Neural cell (in vitro differentiated cells): ENCODE measurements at regions not wholly inside any gene's neighbourhood (a gene's known extent, or its start where the extent isn't known, plus 50 kb on each side); places are given as distances from the start of the nearest gene placed in this dataset.

Experiments used
- H2AFZ ChIP-seq: fragments of 200-600, 300-800 bp; sonication (generic), shearing (Covaris generic); 2 replicates; pipeline ENCODE4 v1.6.0; 2014; ENCODE audit warnings: low read depth, mild to moderate bottlenecking, antibody characterized with exemption, low read length, moderate library complexity
- H3F3A ChIP-seq: fragments of 200-600 bp; shearing (Covaris generic); 2 replicates; pipeline ENCODE4 v1.6.1; 2016; ENCODE audit warnings: mild to moderate bottlenecking, moderate library complexity, mixed read lengths, antibody characterized with exemption, low read length; ENCODE audit not compliant: insufficient read depth, poor library complexity, severe bottlenecking
- H3K27ac ChIP-seq: fragments of 200-600, 300-800 bp; sonication (generic), shearing (Covaris generic); 2 replicates; pipeline ENCODE4 v1.5.1; 2014; ENCODE audit warnings: mild to moderate bottlenecking, low read length, moderate library complexity
- H3K27me3 ChIP-seq: fragments of 300-800, 200-600 bp; sonication (generic), shearing (Covaris generic); 2 replicates; pipeline ENCODE4 v1.6.0; 2014; ENCODE audit warnings: mild to moderate bottlenecking, low read depth, low read length, moderate library complexity; ENCODE audit not compliant: insufficient read depth
- H3K36me3 ChIP-seq: fragments of 300-800, 200-600 bp; sonication (generic), shearing (Covaris generic); 2 replicates; pipeline ENCODE4 v1.5.1; 2014; ENCODE audit warnings: mild to moderate bottlenecking, antibody characterized with exemption, low read length, moderate library complexity; ENCODE audit not compliant: insufficient read depth
- H3K4me2 ChIP-seq: fragments of 300-800, 200-600 bp; sonication (generic), shearing (Covaris generic); 2 replicates; pipeline ENCODE4 v1.6.0; 2014; ENCODE audit warnings: mild to moderate bottlenecking, low read length
- H3K4me3 ChIP-seq: fragments of 300-800, 200-600 bp; sonication (generic), shearing (Covaris generic); 2 replicates; pipeline ENCODE4 v1.5.1; 2014; ENCODE audit warnings: mild to moderate bottlenecking, low read length, moderate library complexity
- H3K79me2 ChIP-seq: fragments of 200-600 bp; shearing (Covaris generic); replicated peaks from 2 replicates; pipeline ENCODE4 v1.6.0; 2014; ENCODE audit warnings: mild to moderate bottlenecking, low read length, moderate library complexity; ENCODE audit not compliant: insufficient read depth
- H3K9ac ChIP-seq: fragments of 300-800, 200-600 bp; sonication (generic), shearing (Covaris generic); 2 replicates; pipeline ENCODE4 v1.6.1; 2016; ENCODE audit warnings: mild to moderate bottlenecking, low read length, mixed read lengths
- H3K9me2 ChIP-seq: fragments of 200-600 bp; shearing (Covaris generic); 2 replicates; pipeline ENCODE4 v1.6.1; 2016; ENCODE audit warnings: mild to moderate bottlenecking, low read length, mixed read lengths; ENCODE audit not compliant: insufficient read depth
- H3K9me3 ChIP-seq: fragments of 200-600, 300-800 bp; sonication (generic), shearing (Covaris generic); 2 replicates; pipeline ENCODE4 v1.6.1; 2016; ENCODE audit warnings: mild to moderate bottlenecking, mixed run types, low read length, moderate library complexity, mixed read lengths
- H4K20me1 ChIP-seq: fragments of 200-600 bp; shearing (Covaris generic); 2 replicates; pipeline ENCODE4 v1.6.1; 2016; ENCODE audit warnings: mild to moderate bottlenecking, mixed run types; ENCODE audit not compliant: insufficient read depth
- CTCF ChIP-seq: fragments of 450-650 bp; IDR thresholded peaks from 2 replicates; pipeline ENCODE4 v1.5.1; 2014; ENCODE audit warnings: antibody characterized with exemption, mild to moderate bottlenecking, moderate library complexity; ENCODE audit not compliant: poor library complexity, severe bottlenecking
- EP300 ChIP-seq: fragments of 450-650 bp; conservative IDR thresholded peaks from 2 replicates; pipeline ENCODE4 v1.6.1; 2014; ENCODE audit warnings: antibody characterized with exemption, mild to moderate bottlenecking, moderate library complexity; ENCODE audit not compliant: poor library complexity, severe bottlenecking
- EZH2 ChIP-seq: fragments of 200-600, 300-800 bp; shearing (Covaris generic), sonication (generic); IDR thresholded peaks from 2 replicates; pipeline ENCODE4 v1.6.1; 2014; ENCODE audit warnings: antibody characterized with exemption, low read length, borderline replicate concordance, mild to moderate bottlenecking; ENCODE audit not compliant: insufficient read depth, poor library complexity, severe bottlenecking
- MXI1 ChIP-seq: fragments of 450-650 bp; conservative IDR thresholded peaks from 2 replicates; pipeline ENCODE4 v1.6.1; 2014; ENCODE audit warnings: antibody characterized with exemption, mild to moderate bottlenecking; ENCODE audit not compliant: poor library complexity, severe bottlenecking
- POLR2AphosphoS5 ChIP-seq: IDR thresholded peaks from 2 replicates; pipeline ENCODE4 v1.6.1; 2012
- RAD21 ChIP-seq: fragments of 450-650 bp; conservative IDR thresholded peaks from 2 replicates; pipeline ENCODE4 v1.6.1; 2014; ENCODE audit warnings: antibody characterized with exemption, mild to moderate bottlenecking, moderate library complexity
- REST ChIP-seq: IDR thresholded peaks from 2 replicates; pipeline ENCODE4 v1.6.1; 2012; ENCODE audit warnings: borderline replicate concordance
- SMC3 ChIP-seq: fragments of 450-650 bp; conservative IDR thresholded peaks from 2 replicates; pipeline ENCODE4 v1.6.1; 2014; ENCODE audit warnings: antibody characterized with exemption, mild to moderate bottlenecking, moderate library complexity; ENCODE audit not compliant: poor library complexity
- TAF1 ChIP-seq: IDR thresholded peaks from 2 replicates; pipeline ENCODE4 v1.6.1; 2012; ENCODE audit warnings: low read depth

DNA sequence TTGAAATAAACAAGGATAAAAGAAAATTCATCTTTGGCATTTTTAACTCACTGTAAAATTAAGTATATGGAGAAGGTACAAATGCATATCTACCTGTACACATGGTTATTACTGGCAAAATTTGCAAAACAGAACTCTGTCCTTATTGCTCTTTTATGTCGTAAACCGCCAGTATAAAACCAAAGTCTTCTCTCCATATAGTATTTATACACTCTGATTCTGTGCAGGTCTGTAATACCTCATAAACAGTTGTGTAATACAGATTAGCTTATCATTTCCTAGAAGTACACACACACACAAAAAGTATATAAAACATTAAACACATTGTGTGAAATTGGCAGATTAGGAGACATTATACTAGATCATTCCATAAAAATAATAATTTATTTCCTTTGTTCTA, 406.6 kb upstream of the ANO3 start:
- Histone ChIP-seq H3K4me3 (no peak overlapping the region), H3K9me2 (no peaks in the 10 kb centered on the region), H3K79me2 (no peaks in the 10 kb centered on the region), H3K27me3 (no peaks in the 10 kb centered on the region), H2AFZ (no peak overlapping the region), H3F3A (no peaks in the 10 kb centered on the region), H3K36me3 (no peaks in the 10 kb centered on the region), H4K20me1 (no peaks in the 10 kb centered on the region), H3K4me2 (no peak overlapping the region), H3K9me3 (no peaks in the 10 kb centered on the region), H3K9ac (no peak overlapping the region), H3K27ac (no peak overlapping the region)
- TF ChIP-seq REST (no peak), EZH2 (no peak), SMC3 (no peak), RAD21 (no peak), TAF1 (no peak), CTCF (no peak), EP300 (no peak), MXI1 (no peak), POLR2AphosphoS5 (no peak)

DNA sequence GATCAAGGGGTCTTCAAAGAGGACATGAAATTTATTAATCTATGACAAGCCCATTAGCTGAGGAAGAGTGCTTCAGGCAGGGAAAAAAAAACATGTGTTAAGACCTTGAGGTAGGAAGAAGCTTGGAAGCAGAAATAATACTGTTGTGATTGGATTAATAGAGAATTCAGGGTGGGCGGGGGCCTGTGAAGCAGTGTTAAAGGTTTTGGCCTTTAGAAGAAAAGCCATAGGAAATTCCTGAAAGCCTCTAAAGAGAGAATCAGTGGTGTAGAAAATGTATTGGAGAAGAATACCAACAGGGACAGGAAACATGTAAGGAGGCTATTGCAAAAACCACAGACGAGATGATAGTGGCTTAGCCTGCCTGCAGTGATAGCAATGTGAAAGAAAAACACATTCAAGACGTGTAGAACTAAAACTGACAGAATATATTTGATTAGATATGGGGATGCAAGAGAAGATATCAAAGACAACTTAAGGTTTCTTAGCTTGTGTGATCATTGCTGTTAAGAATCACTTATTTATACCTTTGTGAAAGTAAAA, 404.4 kb upstream of the ANO3 start:
- Histone ChIP-seq H3K9me2 (no peaks in the 10 kb centered on the region), H3K79me2 (no peaks in the 10 kb centered on the region), H3K9ac (no peak overlapping the region), H3K27me3 (no peaks in the 10 kb centered on the region), H4K20me1 (no peaks in the 10 kb centered on the region), H3K9me3 (no peaks in the 10 kb centered on the region), H3F3A (no peaks in the 10 kb centered on the region), H2AFZ (no peak overlapping the region), H3K27ac (no peak overlapping the region), H3K4me2 (no peak overlapping the region), H3K36me3 (no peaks in the 10 kb centered on the region), H3K4me3 (no peak overlapping the region)
- no peak for TF ChIP-seq TAF1
- TF ChIP-seq POLR2AphosphoS5 = no peak
- no peak for TF ChIP-seq SMC3
- no peak for TF ChIP-seq CTCF
- TF ChIP-seq MXI1 = no peak
- no peak for TF ChIP-seq EZH2
- TF ChIP-seq REST = no peak
- no peak for TF ChIP-seq EP300
- TF ChIP-seq RAD21 = no peak
